Mammary epithelial cell (primary cell): ENCODE measurements at regions not wholly inside any gene's neighbourhood (a gene's known extent, or its start where the extent isn't known, plus 50 kb on each side); places are given as distances from the start of the nearest gene placed in this dataset.

Experiments
- CTCF ChIP-seq, 2 donors: IDR thresholded peaks in 1 of 2; conservative IDR thresholded peaks in 1 of 2; 2 replicates each; pipeline ENCODE4 v1.5.1; 2011 to 2012; ENCODE audit warnings: inconsistent platforms in 2 of 2, low read length in 2 of 2, mild to moderate bottlenecking in 2 of 2, control low read depth in 1 of 2, low read depth in 1 of 2; ENCODE audit not compliant: insufficient read depth in 1 of 2; ENCODE audit errors: extremely low read depth in 1 of 2
- EZH2 ChIP-seq: IDR thresholded peaks from 2 replicates; pipeline ENCODE4 v1.6.1; 2012; ENCODE audit warnings: low read length, inconsistent platforms, borderline replicate concordance

- TF ChIP-seq CTCF (conservative IDR thresholded peaks at IDR 0.05 in 1 of 2, IDR thresholded peaks at IDR 0.05 in 1 of 2; ENCODE audit: extremely low read depth in 1 of 2, insufficient read depth in 1 of 2, low read depth in 1 of 2, low read length in 2 of 2) (no peak), EZH2 (no peak)
Measured at GRCh38 chr1:30575066-30575465, 148.3 kb downstream of the MATN1 start.
